ENCODE measurements at regions not wholly inside any gene's neighbourhood (a gene's known extent, or its start where the extent isn't known, plus 50 kb on each side); places are given as distances from the start of the nearest gene placed in this dataset.

GRCh38 chr4:24453951-24454350, 130.4 kb downstream of the DHX15 start:
- Mint-ChIP-seq H3K27ac (ENCODE audit: unreplicated experiment) (no peak overlapping the region), H3K36me3 (ENCODE audit: low read depth, unreplicated experiment) (peaks cover 7% of the 10 kb centered on the region), H3K9me3 (ENCODE audit: unreplicated experiment) (no peaks in the 10 kb centered on the region), H3K4me1 (ENCODE audit: unreplicated experiment) (peaks cover 3% of the 10 kb centered on the region), H3K27me3 (ENCODE audit: unreplicated experiment) (peaks cover 1% of the 10 kb centered on the region), H3K4me3 (ENCODE audit: unreplicated experiment) (no peak overlapping the region)
- DNase-seq (ENCODE audit: low spot score) = no peak
- no peak for TF ChIP-seq CTCF (IDR thresholded peaks at IDR 0.05; ENCODE audit: unreplicated experiment)

GRCh38 chr4:24451870-24452269, 132.5 kb downstream of the DHX15 start:
- peaks cover 10% of the 10 kb centered on the region for H3K36me3 Mint-ChIP-seq (ENCODE audit: low read depth, unreplicated experiment)
- DNase-seq (ENCODE audit: low spot score) = no peak
- no peak overlapping the region for H3K4me3 Mint-ChIP-seq (ENCODE audit: unreplicated experiment)
- no peak overlapping the region for H3K27ac Mint-ChIP-seq (ENCODE audit: unreplicated experiment)
- H3K9me3 Mint-ChIP-seq (ENCODE audit: unreplicated experiment) = no peaks in the 10 kb centered on the region
- peaks cover 6% of the 10 kb centered on the region for H3K4me1 Mint-ChIP-seq (ENCODE audit: unreplicated experiment)
- no peak for TF ChIP-seq CTCF (IDR thresholded peaks at IDR 0.05; ENCODE audit: unreplicated experiment)
- H3K27me3 Mint-ChIP-seq (ENCODE audit: unreplicated experiment) = peaks cover 2% of the 10 kb centered on the region

GRCh38 chr4:24443200-24443599, 141.2 kb downstream of the DHX15 start:
- Mint-ChIP-seq H3K4me3 (ENCODE audit: unreplicated experiment) (no peak overlapping the region), H3K4me1 (ENCODE audit: unreplicated experiment) (peaks cover 5% of the 10 kb centered on the region), H3K36me3 (ENCODE audit: low read depth, unreplicated experiment) (no peaks in the 10 kb centered on the region), H3K27me3 (ENCODE audit: unreplicated experiment) (no peaks in the 10 kb centered on the region), H3K27ac (ENCODE audit: unreplicated experiment) (no peak overlapping the region), H3K9me3 (ENCODE audit: unreplicated experiment) (no peaks in the 10 kb centered on the region)
- no peak for DNase-seq (ENCODE audit: low spot score)
- TF ChIP-seq CTCF (IDR thresholded peaks at IDR 0.05; ENCODE audit: unreplicated experiment) = no peak

- no peak for DNase-seq (ENCODE audit: low spot score)
- H3K4me1 Mint-ChIP-seq (ENCODE audit: unreplicated experiment) = peaks cover 5% of the 10 kb centered on the region
- no peaks in the 10 kb centered on the region for H3K9me3 Mint-ChIP-seq (ENCODE audit: unreplicated experiment)
- TF ChIP-seq CTCF (IDR thresholded peaks at IDR 0.05; ENCODE audit: unreplicated experiment) = no peak
- no peaks in the 10 kb centered on the region for H3K36me3 Mint-ChIP-seq (ENCODE audit: low read depth, unreplicated experiment)
- H3K27ac Mint-ChIP-seq (ENCODE audit: unreplicated experiment) = no peak overlapping the region
- H3K27me3 Mint-ChIP-seq (ENCODE audit: unreplicated experiment) = no peaks in the 10 kb centered on the region
- H3K4me3 Mint-ChIP-seq (ENCODE audit: unreplicated experiment) = no peak overlapping the region
Measured at GRCh38 chr4:24440765-24441164, 143.6 kb downstream of the DHX15 start.

GRCh38 chr4:24434241-24434640, 150.1 kb downstream of the DHX15 start:
- Mint-ChIP-seq H3K36me3 (ENCODE audit: low read depth, unreplicated experiment) (no peaks in the 10 kb centered on the region), H3K27me3 (ENCODE audit: unreplicated experiment) (no peaks in the 10 kb centered on the region), H3K4me1 (ENCODE audit: unreplicated experiment) (no peaks in the 10 kb centered on the region), H3K27ac (ENCODE audit: unreplicated experiment) (no peak overlapping the region), H3K9me3 (ENCODE audit: unreplicated experiment) (no peaks in the 10 kb centered on the region), H3K4me3 (ENCODE audit: unreplicated experiment) (no peak overlapping the region)
- no peak for DNase-seq (ENCODE audit: low spot score)
- TF ChIP-seq CTCF (IDR thresholded peaks at IDR 0.05; ENCODE audit: unreplicated experiment) = no peak
